Endothelial cell of umbilical vein (primary cell): ENCODE measurements at regions not wholly inside any gene's neighbourhood (a gene's known extent, or its start where the extent isn't known, plus 50 kb on each side); places are given as distances from the start of the nearest gene placed in this dataset.

Experiments used
- EZH2 ChIP-seq: IDR thresholded peaks from 2 replicates; pipeline ENCODE4 v1.6.1; 2012; ENCODE audit warnings: borderline replicate concordance, low read depth, mild to moderate bottlenecking, moderate library complexity, low read length, inconsistent platforms; ENCODE audit not compliant: severe bottlenecking
- POLR2A ChIP-seq: IDR thresholded peaks from 2 replicates; pipeline ENCODE4 v1.6.1; 2012; ENCODE audit warnings: low read depth, mild to moderate bottlenecking, control low read depth, low read length
- POLR2AphosphoS5 ChIP-seq: IDR thresholded peaks from 2 replicates; pipeline ENCODE4 v1.6.1; 2012; ENCODE audit warnings: low read depth, mild to moderate bottlenecking, control low read depth, low read length, moderate library complexity; ENCODE audit not compliant: insufficient read depth
- TF ChIP-seq, protein P1 (sequence below): IDR thresholded peaks from 2 replicates; pipeline ENCODE4 v1.6.1; 2011; ENCODE audit not compliant: insufficient read depth, insufficient read length
- TF ChIP-seq, protein P2 (sequence below), 2 donors: IDR thresholded peaks; 1 replicate in 1 of 2; 2 replicates in 1 of 2; pipeline ENCODE4 v1.5.1; 2011; ENCODE audit warnings: low read length in 2 of 2, mild to moderate bottlenecking in 2 of 2, moderate library complexity in 2 of 2, control low read depth in 1 of 2, inconsistent platforms in 1 of 2, low read depth in 1 of 2; ENCODE audit not compliant: insufficient read depth in 1 of 2; ENCODE audit errors: extremely low read depth in 1 of 2

DNA sequence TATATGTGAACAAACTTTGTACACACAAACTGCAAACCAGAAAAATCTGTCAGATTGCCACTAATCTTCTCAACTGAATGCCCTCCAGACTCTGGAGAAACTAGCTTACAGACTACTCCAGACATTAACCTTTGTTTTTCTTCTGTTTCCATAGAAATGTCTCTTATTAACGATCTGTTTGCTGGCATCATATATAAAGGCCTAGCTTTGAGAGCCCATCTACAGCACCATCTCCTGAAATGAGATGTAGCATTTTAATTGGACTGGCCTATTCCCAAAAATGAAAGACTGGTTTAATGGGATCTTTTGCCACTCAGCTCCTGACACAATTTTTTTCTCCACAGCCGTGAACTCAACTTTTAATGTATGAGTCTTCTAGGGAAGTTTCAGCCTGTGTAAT is 266.0 kb upstream of the IL1RAPL1 start:
- TF ChIP-seq, protein P1, sequence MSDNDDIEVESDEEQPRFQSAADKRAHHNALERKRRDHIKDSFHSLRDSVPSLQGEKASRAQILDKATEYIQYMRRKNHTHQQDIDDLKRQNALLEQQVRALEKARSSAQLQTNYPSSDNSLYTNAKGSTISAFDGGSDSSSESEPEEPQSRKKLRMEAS: no peak
- TF ChIP-seq, protein P2, sequence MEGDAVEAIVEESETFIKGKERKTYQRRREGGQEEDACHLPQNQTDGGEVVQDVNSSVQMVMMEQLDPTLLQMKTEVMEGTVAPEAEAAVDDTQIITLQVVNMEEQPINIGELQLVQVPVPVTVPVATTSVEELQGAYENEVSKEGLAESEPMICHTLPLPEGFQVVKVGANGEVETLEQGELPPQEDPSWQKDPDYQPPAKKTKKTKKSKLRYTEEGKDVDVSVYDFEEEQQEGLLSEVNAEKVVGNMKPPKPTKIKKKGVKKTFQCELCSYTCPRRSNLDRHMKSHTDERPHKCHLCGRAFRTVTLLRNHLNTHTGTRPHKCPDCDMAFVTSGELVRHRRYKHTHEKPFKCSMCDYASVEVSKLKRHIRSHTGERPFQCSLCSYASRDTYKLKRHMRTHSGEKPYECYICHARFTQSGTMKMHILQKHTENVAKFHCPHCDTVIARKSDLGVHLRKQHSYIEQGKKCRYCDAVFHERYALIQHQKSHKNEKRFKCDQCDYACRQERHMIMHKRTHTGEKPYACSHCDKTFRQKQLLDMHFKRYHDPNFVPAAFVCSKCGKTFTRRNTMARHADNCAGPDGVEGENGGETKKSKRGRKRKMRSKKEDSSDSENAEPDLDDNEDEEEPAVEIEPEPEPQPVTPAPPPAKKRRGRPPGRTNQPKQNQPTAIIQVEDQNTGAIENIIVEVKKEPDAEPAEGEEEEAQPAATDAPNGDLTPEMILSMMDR (IDR thresholded peaks at IDR 0.05; ENCODE audit: extremely low read depth in 1 of 2, insufficient read depth in 1 of 2, low read depth in 1 of 2, low read length in 2 of 2): no peak
- TF ChIP-seq EZH2: no peak
- no peak for TF ChIP-seq POLR2AphosphoS5
- TF ChIP-seq POLR2A: no peak
